ENCODE measurements at regions not wholly inside any gene's neighbourhood (a gene's known extent, or its start where the extent isn't known, plus 50 kb on each side); places are given as distances from the start of the nearest gene placed in this dataset.
A peak's percentile ranks its signal among the peaks of the same experiment; 100 is the strongest.

DNA sequence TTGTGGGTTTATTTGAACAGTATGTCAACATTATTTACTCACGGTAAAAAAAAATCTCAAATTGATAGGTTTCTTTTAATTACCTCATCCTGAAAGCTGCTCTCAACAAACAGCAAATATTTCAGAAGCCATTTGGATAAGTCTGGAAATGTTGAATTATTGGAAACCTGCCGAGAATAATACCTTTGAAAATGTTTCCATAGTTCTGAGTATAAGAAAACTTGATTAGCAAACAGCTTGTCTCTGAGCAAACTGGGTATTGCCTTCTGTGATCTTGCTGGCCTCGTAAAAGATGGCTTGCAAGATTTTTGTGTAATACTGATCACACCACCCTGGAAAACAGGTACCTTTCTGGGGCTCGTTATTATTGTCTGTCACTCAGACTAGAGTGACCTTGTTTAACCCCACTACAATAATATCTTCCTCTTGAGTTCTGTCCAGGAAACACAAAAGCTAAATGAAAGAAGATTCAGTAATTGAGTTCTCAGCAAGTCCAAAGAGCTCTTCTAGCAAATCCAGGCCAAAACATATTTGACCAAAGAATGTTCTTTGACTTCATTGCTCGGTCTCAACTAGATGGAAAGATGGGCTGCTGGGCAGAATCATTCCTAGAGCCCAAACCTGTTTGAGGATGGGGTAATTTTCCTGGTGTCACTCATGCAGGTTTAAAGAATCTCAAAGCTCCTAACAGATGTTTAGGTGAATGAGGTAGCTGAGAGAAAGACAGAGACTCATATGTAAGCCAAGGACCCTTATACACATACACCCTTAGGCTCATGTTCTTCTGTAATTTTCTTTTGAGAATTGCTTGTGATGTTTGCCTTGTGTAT lies 255.6 kb upstream of the JADE1 start:
- TF ChIP-seq, protein P1, sequence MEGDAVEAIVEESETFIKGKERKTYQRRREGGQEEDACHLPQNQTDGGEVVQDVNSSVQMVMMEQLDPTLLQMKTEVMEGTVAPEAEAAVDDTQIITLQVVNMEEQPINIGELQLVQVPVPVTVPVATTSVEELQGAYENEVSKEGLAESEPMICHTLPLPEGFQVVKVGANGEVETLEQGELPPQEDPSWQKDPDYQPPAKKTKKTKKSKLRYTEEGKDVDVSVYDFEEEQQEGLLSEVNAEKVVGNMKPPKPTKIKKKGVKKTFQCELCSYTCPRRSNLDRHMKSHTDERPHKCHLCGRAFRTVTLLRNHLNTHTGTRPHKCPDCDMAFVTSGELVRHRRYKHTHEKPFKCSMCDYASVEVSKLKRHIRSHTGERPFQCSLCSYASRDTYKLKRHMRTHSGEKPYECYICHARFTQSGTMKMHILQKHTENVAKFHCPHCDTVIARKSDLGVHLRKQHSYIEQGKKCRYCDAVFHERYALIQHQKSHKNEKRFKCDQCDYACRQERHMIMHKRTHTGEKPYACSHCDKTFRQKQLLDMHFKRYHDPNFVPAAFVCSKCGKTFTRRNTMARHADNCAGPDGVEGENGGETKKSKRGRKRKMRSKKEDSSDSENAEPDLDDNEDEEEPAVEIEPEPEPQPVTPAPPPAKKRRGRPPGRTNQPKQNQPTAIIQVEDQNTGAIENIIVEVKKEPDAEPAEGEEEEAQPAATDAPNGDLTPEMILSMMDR (conservative IDR thresholded peaks at IDR 0.05): no peak
- peak overlapping the region; percentile 99 for H3K27ac ChIP-seq

DNA sequence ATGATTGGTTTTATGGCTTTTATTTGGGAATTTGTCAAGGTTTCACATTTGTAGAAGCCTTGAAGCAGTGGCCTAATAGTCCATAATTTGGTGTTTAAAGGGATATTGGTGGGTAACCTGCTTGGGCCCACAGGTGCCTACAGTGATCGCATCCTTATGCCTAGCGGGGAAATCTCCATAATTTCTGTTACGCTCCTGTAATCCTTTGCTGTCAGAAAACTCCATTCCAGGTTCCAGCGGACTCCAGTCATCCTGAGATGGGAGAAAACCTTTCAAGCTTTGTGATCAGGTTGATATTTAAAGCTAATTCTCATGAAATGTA lies 257.0 kb upstream of the JADE1 start:
- TF ChIP-seq, protein P1 (conservative IDR thresholded peaks at IDR 0.05): no peak
- peak overlapping the region; percentile 99 for H3K27ac ChIP-seq

DNA sequence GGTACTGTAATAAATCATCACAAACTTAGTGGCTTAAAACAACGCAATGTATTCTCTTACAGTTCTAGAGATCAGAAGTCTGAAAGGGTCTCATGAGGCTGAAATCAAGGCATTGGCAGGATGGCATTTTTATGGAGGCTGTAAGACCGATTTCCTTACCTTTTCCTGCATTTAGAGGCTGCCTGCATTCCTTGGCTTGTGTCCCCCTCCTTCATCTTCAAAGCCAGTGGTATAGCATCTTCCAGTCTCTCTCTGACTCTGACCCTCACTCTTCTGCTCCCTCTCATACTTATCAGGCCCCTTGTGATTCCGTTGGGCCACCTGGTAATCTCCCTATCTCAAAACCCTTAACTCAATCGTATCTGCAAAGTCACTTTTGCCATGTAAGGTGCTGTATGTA lies 258.2 kb upstream of the JADE1 start:
- H3K27ac ChIP-seq: no peak overlapping the region

DNA sequence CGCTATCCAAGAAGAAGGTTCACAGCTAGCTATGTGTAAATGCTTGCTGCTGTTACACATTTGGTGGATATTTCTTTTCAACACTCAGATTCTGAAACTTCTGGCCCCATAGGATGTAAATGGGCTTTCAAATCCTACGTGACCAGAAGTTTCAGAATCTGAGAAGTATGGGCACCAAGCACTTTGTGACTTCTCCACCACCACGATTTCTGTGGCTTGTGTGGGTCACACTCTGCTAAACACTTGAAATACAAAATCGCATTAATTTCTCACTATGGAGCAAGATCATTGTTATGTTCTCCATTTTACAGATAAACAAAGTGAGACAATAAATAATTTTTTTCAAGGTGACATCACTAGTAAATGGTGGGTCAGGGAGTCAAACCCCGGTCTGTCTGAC lies 259.4 kb upstream of the JADE1 start:
- no peak overlapping the region for H3K27ac ChIP-seq
- TF ChIP-seq, protein P1 (conservative IDR thresholded peaks at IDR 0.05): no peak

More for the DNA sequence above, 258.2 kb upstream of the JADE1 start:
- TF ChIP-seq, protein P1 (conservative IDR thresholded peaks at IDR 0.05): no peak

DNA sequence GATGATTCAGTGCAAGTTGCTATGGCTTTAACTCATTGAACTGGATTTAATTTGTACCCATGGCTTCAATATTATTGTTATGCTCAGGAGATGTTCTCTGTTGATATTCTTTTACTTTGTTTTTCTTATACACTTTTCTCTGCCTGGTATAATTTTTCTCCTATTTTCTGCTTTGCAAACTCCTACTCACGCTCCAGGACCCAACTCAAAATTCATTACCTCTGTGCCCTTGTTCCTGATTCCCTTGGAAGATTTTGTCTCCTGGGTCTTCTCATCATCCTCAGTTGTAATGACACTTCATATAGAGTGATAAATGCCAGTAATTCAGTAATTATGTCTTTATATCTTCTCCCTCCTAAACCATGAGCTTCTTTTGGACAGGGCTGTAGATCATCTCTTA lies 259.9 kb upstream of the JADE1 start:
- no peak overlapping the region for H3K27ac ChIP-seq
- TF ChIP-seq, protein P1 (conservative IDR thresholded peaks at IDR 0.05): no peak

DNA sequence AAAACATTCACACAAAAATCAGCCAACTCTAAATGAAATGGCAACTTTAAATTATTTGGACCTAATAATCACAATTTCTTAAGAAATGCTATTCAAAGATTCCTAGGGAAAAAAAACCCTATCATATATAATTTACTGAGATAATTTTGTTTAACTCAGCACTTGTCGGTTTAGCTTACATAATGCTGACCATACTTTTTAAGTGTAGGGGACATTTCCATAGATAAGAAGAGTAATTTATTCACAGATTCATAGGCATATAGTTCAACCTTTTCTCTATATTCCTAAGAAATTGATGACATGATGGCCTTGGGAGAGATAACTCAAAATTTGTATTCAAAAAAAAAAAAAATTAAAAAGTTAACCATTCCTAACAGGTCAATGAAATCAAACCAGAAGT lies 260.8 kb upstream of the PGRMC2 start:
- TF ChIP-seq, protein P1 (conservative IDR thresholded peaks at IDR 0.05): no peak
- H3K27ac ChIP-seq: no peak overlapping the region

DNA sequence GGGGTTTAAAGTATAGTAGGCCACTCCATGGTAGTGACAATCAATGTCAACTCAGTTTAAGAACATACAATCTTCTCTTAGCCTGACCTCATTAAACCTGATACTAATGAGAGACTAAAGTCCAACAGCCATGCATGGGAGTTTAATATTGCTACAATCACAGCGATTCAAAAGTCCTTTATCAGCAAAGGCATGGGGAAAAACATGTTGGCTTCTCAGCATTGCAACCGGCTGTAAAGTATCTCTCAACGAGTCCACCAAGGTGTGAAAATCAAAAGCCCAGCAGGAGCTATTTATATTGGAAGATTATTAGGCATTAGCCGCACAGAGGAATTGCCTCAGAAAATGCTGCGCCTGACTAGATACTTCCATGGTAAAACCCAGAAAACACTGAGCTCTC lies 256.7 kb upstream of the PGRMC2 start:
- H3K27ac ChIP-seq: no peak overlapping the region
- TF ChIP-seq, protein P1 (conservative IDR thresholded peaks at IDR 0.05): no peak

Data from VCaP (cell line).